ENCODE measurements at regions not wholly inside any gene's neighbourhood (a gene's known extent, or its start where the extent isn't known, plus 50 kb on each side); places are given as distances from the start of the nearest gene placed in this dataset.
"Not testable (repeated sequence)": the region's sequence is repeated elsewhere in the genome, so short reads cannot be mapped to it uniquely, and the experiment has no call there.

DNA sequence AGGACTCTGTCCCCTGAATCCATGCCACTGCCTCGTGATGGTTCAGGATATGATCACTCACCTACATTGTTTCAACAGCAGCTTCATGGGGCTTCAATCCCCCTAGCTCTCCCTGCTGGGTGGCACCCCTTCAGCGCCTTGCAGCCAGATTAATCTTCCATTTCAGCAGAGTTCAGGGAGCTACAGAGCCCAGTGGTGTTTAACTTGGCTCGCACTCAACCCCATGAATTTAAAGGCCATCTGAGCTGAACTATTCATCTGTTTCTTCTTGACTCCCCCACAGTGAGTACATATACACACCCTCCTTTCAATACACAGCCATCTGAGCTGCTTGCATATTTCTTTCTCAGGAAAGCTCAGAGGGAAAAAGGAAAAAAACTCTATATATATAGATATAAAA is 202.8 kb upstream of the C16orf82 start:
- Histone ChIP-seq H3K4me1 (ENCODE audit: control insufficient read depth, extremely low read depth, insufficient read depth, low read length) (no peaks in the 10 kb centered on the region), H3K27me3 (ENCODE audit: control insufficient read depth, insufficient read depth, low read length) (no peaks in the 10 kb centered on the region), H3K27ac (ENCODE audit: insufficient read depth, low read length) (no peak overlapping the region), H3K4me3 (replicated peaks in 1 of 4; ENCODE audit: control extremely low read depth in 1 of 4, insufficient read depth in 1 of 4, low read depth in 3 of 4, low read length in 4 of 4) (no peak overlapping the region), H3K9me3 (ENCODE audit: control insufficient read depth, insufficient read depth, low read depth, low read length) (no peaks in the 10 kb centered on the region), H3K4me2 (ENCODE audit: extremely low read depth, insufficient read depth, low read length) (no peak overlapping the region), H3K9ac (ENCODE audit: insufficient read depth, low read length) (no peak overlapping the region), H3K36me3 (ENCODE audit: control insufficient read depth, insufficient read depth, low read length) (no peaks in the 10 kb centered on the region), H4K20me1 (ENCODE audit: control insufficient read depth, extremely low read depth, insufficient read depth, low read length) (no peaks in the 10 kb centered on the region), H2AFZ (ENCODE audit: low read length) (no peak overlapping the region), H3K79me2 (ENCODE audit: control insufficient read depth, insufficient read depth, low read length) (no peaks in the 10 kb centered on the region)
- TF ChIP-seq EZH2 (IDR thresholded peaks at IDR 0.05; ENCODE audit: low read length, missing control alignments): no peak
- TF ChIP-seq, protein P1, sequence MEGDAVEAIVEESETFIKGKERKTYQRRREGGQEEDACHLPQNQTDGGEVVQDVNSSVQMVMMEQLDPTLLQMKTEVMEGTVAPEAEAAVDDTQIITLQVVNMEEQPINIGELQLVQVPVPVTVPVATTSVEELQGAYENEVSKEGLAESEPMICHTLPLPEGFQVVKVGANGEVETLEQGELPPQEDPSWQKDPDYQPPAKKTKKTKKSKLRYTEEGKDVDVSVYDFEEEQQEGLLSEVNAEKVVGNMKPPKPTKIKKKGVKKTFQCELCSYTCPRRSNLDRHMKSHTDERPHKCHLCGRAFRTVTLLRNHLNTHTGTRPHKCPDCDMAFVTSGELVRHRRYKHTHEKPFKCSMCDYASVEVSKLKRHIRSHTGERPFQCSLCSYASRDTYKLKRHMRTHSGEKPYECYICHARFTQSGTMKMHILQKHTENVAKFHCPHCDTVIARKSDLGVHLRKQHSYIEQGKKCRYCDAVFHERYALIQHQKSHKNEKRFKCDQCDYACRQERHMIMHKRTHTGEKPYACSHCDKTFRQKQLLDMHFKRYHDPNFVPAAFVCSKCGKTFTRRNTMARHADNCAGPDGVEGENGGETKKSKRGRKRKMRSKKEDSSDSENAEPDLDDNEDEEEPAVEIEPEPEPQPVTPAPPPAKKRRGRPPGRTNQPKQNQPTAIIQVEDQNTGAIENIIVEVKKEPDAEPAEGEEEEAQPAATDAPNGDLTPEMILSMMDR (conservative IDR thresholded peaks at IDR 0.05 in 1 of 2, IDR thresholded peaks at IDR 0.05 in 1 of 2; ENCODE audit: low read depth in 1 of 2, low read length in 2 of 2): no peak
- DNase-seq (ENCODE audit: low read depth in 2 of 2): peak in 1 of 2 donors; percentile 2

DNA sequence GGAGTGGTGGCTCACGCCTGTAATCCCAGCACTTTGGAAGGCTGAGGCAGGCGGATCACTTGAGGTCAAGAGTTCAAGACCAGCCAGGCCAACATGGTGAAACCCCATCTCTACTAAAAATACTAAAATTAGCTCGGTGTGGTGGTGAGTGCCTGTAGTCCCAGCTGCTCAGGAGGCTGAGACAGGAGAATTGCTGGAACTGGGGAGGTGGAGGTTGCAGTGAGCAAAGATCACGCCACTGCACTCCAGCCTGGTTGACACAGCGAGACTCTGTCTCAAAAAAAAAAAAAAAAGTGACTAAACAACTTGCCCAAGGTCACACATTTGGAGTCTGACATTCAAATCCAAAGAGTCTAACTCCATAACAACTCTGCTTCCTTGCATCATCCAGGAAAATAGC is 192.4 kb upstream of the C16orf82 start:
- H3K27me3 ChIP-seq (ENCODE audit: control insufficient read depth, insufficient read depth, low read length); H4K20me1 ChIP-seq (ENCODE audit: control insufficient read depth, extremely low read depth, insufficient read depth, low read length); H3K4me2 ChIP-seq (ENCODE audit: extremely low read depth, insufficient read depth, low read length); H2AFZ ChIP-seq (ENCODE audit: low read length); H3K4me3 ChIP-seq (replicated peaks in 1 of 4; ENCODE audit: control extremely low read depth in 1 of 4, insufficient read depth in 1 of 4, low read depth in 3 of 4, low read length in 4 of 4); H3K36me3 ChIP-seq (ENCODE audit: control insufficient read depth, insufficient read depth, low read length); H3K4me1 ChIP-seq (ENCODE audit: control insufficient read depth, extremely low read depth, insufficient read depth, low read length); H3K9me3 ChIP-seq (ENCODE audit: control insufficient read depth, insufficient read depth, low read depth, low read length); H3K79me2 ChIP-seq (ENCODE audit: control insufficient read depth, insufficient read depth, low read length); H3K27ac ChIP-seq (ENCODE audit: insufficient read depth, low read length); H3K9ac ChIP-seq (ENCODE audit: insufficient read depth, low read length); DNase-seq (ENCODE audit: low read depth in 2 of 2): not testable (repeated sequence)

DNA sequence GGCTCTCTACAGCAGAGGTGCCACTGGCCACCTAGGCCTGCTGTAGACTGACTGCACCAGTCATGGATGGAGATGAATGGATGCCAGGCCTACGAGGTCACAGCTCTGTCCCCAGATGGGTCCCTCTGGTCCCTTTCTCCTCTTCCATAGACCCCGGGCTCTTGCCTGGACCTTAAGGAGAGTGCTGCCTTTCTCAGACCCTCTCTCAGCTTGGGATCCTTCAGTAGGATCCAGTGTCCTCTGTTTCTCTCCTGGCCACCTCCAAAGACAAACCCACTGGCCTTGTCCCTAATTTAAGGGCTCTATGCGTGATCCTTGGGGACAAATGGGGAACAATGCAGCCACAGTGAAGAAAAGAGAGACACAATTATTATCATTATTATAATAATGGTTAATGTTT is 189.3 kb upstream of the C16orf82 start:
- H3K9me3 ChIP-seq (ENCODE audit: control insufficient read depth, insufficient read depth, low read depth, low read length): no peaks in the 10 kb centered on the region
- H3K4me3 ChIP-seq (replicated peaks in 1 of 4; ENCODE audit: control extremely low read depth in 1 of 4, insufficient read depth in 1 of 4, low read depth in 3 of 4, low read length in 4 of 4): no peak overlapping the region
- no peak overlapping the region for H2AFZ ChIP-seq (ENCODE audit: low read length)
- H3K79me2 ChIP-seq (ENCODE audit: control insufficient read depth, insufficient read depth, low read length): no peaks in the 10 kb centered on the region
- no peak for DNase-seq (ENCODE audit: low read depth in 2 of 2)
- H4K20me1 ChIP-seq (ENCODE audit: control insufficient read depth, extremely low read depth, insufficient read depth, low read length): no peaks in the 10 kb centered on the region
- H3K9ac ChIP-seq (ENCODE audit: insufficient read depth, low read length): no peak overlapping the region
- H3K27ac ChIP-seq (ENCODE audit: insufficient read depth, low read length): no peak overlapping the region
- H3K4me2 ChIP-seq (ENCODE audit: extremely low read depth, insufficient read depth, low read length): no peak overlapping the region
- no peaks in the 10 kb centered on the region for H3K36me3 ChIP-seq (ENCODE audit: control insufficient read depth, insufficient read depth, low read length)
- TF ChIP-seq, protein P1 (conservative IDR thresholded peaks at IDR 0.05 in 1 of 2, IDR thresholded peaks at IDR 0.05 in 1 of 2; ENCODE audit: low read depth in 1 of 2, low read length in 2 of 2): no peak
- no peak for TF ChIP-seq EZH2 (IDR thresholded peaks at IDR 0.05; ENCODE audit: low read length, missing control alignments)
- no peaks in the 10 kb centered on the region for H3K27me3 ChIP-seq (ENCODE audit: control insufficient read depth, insufficient read depth, low read length)
- H3K4me1 ChIP-seq (ENCODE audit: control insufficient read depth, extremely low read depth, insufficient read depth, low read length): no peaks in the 10 kb centered on the region

DNA sequence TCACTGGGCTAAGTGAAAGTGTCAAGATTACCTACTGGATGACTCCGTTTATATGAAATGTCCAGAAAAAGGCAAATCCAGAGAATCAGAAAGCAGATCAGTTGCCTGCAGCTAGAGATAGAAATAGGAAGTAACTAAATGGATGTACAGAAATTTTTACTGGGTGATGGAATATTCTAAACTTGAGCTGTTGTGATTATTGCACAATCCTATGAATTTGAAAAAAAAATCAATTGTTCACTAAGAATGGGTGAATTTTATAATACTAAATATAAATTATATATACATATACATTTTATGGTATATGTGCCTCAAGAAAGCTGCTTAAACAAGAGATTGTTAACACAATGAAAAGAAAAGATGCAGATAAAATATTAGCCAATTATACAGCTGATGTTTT is 181.1 kb upstream of the C16orf82 start:
- Histone ChIP-seq H3K9me3 (ENCODE audit: control insufficient read depth, insufficient read depth, low read depth, low read length) (no peaks in the 10 kb centered on the region), H3K4me1 (ENCODE audit: control insufficient read depth, extremely low read depth, insufficient read depth, low read length) (no peaks in the 10 kb centered on the region), H3K9ac (ENCODE audit: insufficient read depth, low read length) (no peak overlapping the region), H3K36me3 (ENCODE audit: control insufficient read depth, insufficient read depth, low read length) (no peaks in the 10 kb centered on the region), H3K4me3 (replicated peaks in 1 of 4; ENCODE audit: control extremely low read depth in 1 of 4, insufficient read depth in 1 of 4, low read depth in 3 of 4, low read length in 4 of 4) (no peak overlapping the region), H3K4me2 (ENCODE audit: extremely low read depth, insufficient read depth, low read length) (no peak overlapping the region), H3K27me3 (ENCODE audit: control insufficient read depth, insufficient read depth, low read length) (no peaks in the 10 kb centered on the region), H2AFZ (ENCODE audit: low read length) (no peak overlapping the region), H3K79me2 (ENCODE audit: control insufficient read depth, insufficient read depth, low read length) (no peaks in the 10 kb centered on the region), H3K27ac (ENCODE audit: insufficient read depth, low read length) (no peak overlapping the region), H4K20me1 (ENCODE audit: control insufficient read depth, extremely low read depth, insufficient read depth, low read length) (no peaks in the 10 kb centered on the region)
- TF ChIP-seq, protein P1 (conservative IDR thresholded peaks at IDR 0.05 in 1 of 2, IDR thresholded peaks at IDR 0.05 in 1 of 2; ENCODE audit: low read depth in 1 of 2, low read length in 2 of 2): no peak
- TF ChIP-seq EZH2 (IDR thresholded peaks at IDR 0.05; ENCODE audit: low read length, missing control alignments): no peak
- no peak for DNase-seq (ENCODE audit: low read depth in 2 of 2)

Data from fibroblast of lung (primary cell).